IMR-90 (cell line): ENCODE measurements at regions not wholly inside any gene's neighbourhood (a gene's known extent, or its start where the extent isn't known, plus 50 kb on each side); places are given as distances from the start of the nearest gene placed in this dataset.

ENCODE experiments used
- CEBPB ChIP-seq: IDR thresholded peaks from 2 replicates; pipeline ENCODE4 v1.6.1; 2012; ENCODE audit warnings: low read depth, low read length, improper control_type of control experiment
- CHD1 ChIP-seq: IDR thresholded peaks from 2 replicates; pipeline ENCODE4 v1.6.1; 2012; ENCODE audit warnings: low read depth, low read length, improper control_type of control experiment
- CTCF ChIP-seq: conservative IDR thresholded peaks from 2 replicates; pipeline ENCODE4 v1.5.1; 2012; ENCODE audit warnings: mild to moderate bottlenecking, low read depth, low read length, improper control_type of control experiment
- POLR2A ChIP-seq: IDR thresholded peaks from 2 replicates; pipeline ENCODE4 v1.6.1; 2012; ENCODE audit warnings: mild to moderate bottlenecking, low read depth, low read length
- RAD21 ChIP-seq: IDR thresholded peaks from 2 replicates; pipeline ENCODE4 v1.6.1; 2012; ENCODE audit warnings: low read length, improper control_type of control experiment
- RFX5 ChIP-seq: IDR thresholded peaks from 2 replicates; pipeline ENCODE4 v1.8.0; 2012; ENCODE audit warnings: low read depth, mild to moderate bottlenecking, low read length, moderate library complexity
- SMC3 ChIP-seq: fragments of 150-350 bp; IDR thresholded peaks from 2 replicates; pipeline ENCODE4 v1.6.1; 2016; ENCODE audit warnings: low read depth, mild to moderate bottlenecking, antibody characterized with exemption, low read length, moderate library complexity

- TF ChIP-seq CEBPB (no peak), CTCF (no peak), CHD1 (no peak), RFX5 (no peak), POLR2A (no peak), SMC3 (no peak), RAD21 (no peak)
Observed at GRCh38 chr11:92589512-92589911, 364.9 kb downstream of the FAT3 start.
